Mesendoderm (in vitro differentiated cells): ENCODE measurements at regions not wholly inside any gene's neighbourhood (a gene's known extent, or its start where the extent isn't known, plus 50 kb on each side); places are given as distances from the start of the nearest gene placed in this dataset.

ENCODE experiments used
- DNase-seq: peaks from one replicate; pipeline ENCODE4 v3.0.0; 2013
- H2AK5ac ChIP-seq: 2 replicates; pipeline ENCODE4 v1.6.1; 2013; ENCODE audit warnings: low read length, inconsistent platforms
- H2BK120ac ChIP-seq: 2 replicates; pipeline ENCODE4 v1.6.1; 2013; ENCODE audit warnings: low read depth, mild to moderate bottlenecking, low read length, moderate library complexity, mixed read lengths
- H2BK15ac ChIP-seq: replicated peaks from 2 replicates; pipeline ENCODE4 v1.6.1; 2013; ENCODE audit warnings: low read depth, mild to moderate bottlenecking, moderate library complexity
- H2BK5ac ChIP-seq: 2 replicates; pipeline ENCODE4 v1.6.1; 2013; ENCODE audit warnings: low read length, inconsistent platforms
- H3K18ac ChIP-seq: 2 replicates; pipeline ENCODE4 v1.6.1; 2013; ENCODE audit warnings: mild to moderate bottlenecking, low read length, mixed read lengths
- H3K23ac ChIP-seq: one replicate; pipeline ENCODE4 v1.6.1; 2013; ENCODE audit warnings: low read length
- H3K27ac ChIP-seq: 2 replicates; pipeline ENCODE4 v1.5.1; 2013; ENCODE audit warnings: low read depth, mild to moderate bottlenecking, inconsistent platforms, low read length, moderate library complexity
- H3K27me3 ChIP-seq: 2 replicates; pipeline ENCODE4 v1.6.1; 2013; ENCODE audit warnings: low read length, control low read depth, mild to moderate bottlenecking, inconsistent platforms; ENCODE audit not compliant: insufficient read depth, poor library complexity
- H3K36me3 ChIP-seq: 2 replicates; pipeline ENCODE4 v1.6.1; 2013; ENCODE audit warnings: low read length, inconsistent platforms; ENCODE audit not compliant: control insufficient read depth, insufficient read depth
- H3K4ac ChIP-seq: one replicate; pipeline ENCODE4 v1.6.1; 2013; ENCODE audit warnings: low read depth, mild to moderate bottlenecking, low read length, moderate library complexity
- H3K4me1 ChIP-seq: 2 replicates; pipeline ENCODE4 v1.6.1; 2013; ENCODE audit warnings: low read depth, low read length, inconsistent platforms; ENCODE audit not compliant: control insufficient read depth
- H3K4me2 ChIP-seq: 2 replicates; pipeline ENCODE4 v1.6.1; 2013; ENCODE audit warnings: low read length
- H3K4me3 ChIP-seq: 2 replicates; pipeline ENCODE4 v1.5.1; 2013; ENCODE audit warnings: mild to moderate bottlenecking, low read length
- H3K56ac ChIP-seq: one replicate; pipeline ENCODE4 v1.6.1; 2013; ENCODE audit warnings: low read length
- H3K79me1 ChIP-seq: 2 replicates; pipeline ENCODE4 v1.6.1; 2013; ENCODE audit warnings: low read length, inconsistent platforms
- H3K79me2 ChIP-seq: 2 replicates; pipeline ENCODE4 v1.6.1; 2013; ENCODE audit warnings: mild to moderate bottlenecking, low read length; ENCODE audit not compliant: control insufficient read depth, insufficient read depth
- H3K9ac ChIP-seq: 2 replicates; pipeline ENCODE4 v1.6.1; 2013; ENCODE audit warnings: low read length, inconsistent platforms
- H4K5ac ChIP-seq: one replicate; pipeline ENCODE4 v1.6.1; 2013; ENCODE audit warnings: low read length
- H4K8ac ChIP-seq: one replicate; pipeline ENCODE4 v1.6.1; 2013; ENCODE audit warnings: low read depth, mild to moderate bottlenecking, control low read depth, low read length, moderate library complexity
- WGBS: extraction: QIAGEN DNeasy Blood & Tissue Kit; methylation state at CpG from one replicate; pipeline ENCODE4 v1.1.7; 2013; ENCODE audit warnings: low lambda C conversion rate, missing lambda C conversion rate; ENCODE audit not compliant: insufficient coverage; ENCODE audit errors: extremely low coverage; 5-methylcytosine and 5-hydroxymethylcytosine counted together

DNA sequence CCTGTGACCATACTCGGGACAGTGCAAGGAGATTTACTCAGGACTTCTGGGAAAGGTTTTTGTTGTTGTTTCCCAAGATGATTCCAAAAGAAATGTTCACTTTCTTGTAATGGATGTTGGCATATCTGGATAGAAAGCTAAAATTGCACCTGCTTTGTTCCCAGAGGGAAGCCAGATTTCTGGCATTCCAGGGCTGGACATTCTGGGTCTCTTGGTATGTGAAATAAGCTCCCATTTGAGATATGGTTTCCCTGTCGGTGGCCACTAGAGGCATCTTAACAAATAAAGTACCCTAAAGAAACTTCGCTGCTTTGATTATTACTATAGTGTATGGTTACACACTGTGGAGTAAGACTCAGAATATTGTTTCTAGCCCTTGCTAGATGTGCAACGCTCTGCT is 737.3 kb downstream of the BRINP1 start:
- H3K4me2 ChIP-seq: no peak overlapping the region
- no peak for DNase-seq
- no CpG with 5 or more reads among the region's 4 CpGs for WGBS

DNA sequence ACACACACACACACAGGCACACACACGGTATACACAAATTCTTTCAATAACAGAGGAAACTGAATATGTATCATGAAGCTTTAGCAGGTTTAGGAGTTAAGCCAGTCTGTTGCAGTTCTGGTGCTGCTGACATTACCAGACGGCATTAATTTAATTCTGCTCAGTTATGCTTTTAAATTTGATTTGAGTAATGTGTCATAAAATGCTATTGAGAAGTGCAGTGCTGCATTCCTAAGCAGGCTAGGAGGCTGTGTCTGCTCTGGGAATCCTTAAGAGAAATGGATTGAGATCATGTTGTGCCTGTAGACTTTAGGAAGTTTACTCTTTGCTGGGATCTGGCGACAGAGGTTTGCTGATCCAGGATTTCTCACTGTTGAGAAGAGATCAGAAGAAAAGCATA is 733.8 kb downstream of the BRINP1 start:
- no CpG with 5 or more reads among the region's 3 CpGs for WGBS
- no peak overlapping the region for H3K4me2 ChIP-seq
- no peak overlapping the region for H3K9ac ChIP-seq
- H3K79me1 ChIP-seq: no peaks in the 10 kb centered on the region
- no peak overlapping the region for H2BK15ac ChIP-seq
- H3K4me3 ChIP-seq: no peak overlapping the region
- no peak overlapping the region for H2BK5ac ChIP-seq
- H3K4me1 ChIP-seq: no peaks in the 10 kb centered on the region
- H3K79me2 ChIP-seq: no peaks in the 10 kb centered on the region
- H3K18ac ChIP-seq: no peak overlapping the region
- H4K8ac ChIP-seq: no peak overlapping the region
- no peak overlapping the region for H2AK5ac ChIP-seq
- no peak for DNase-seq
- H3K27ac ChIP-seq: no peak overlapping the region
- no peak overlapping the region for H3K23ac ChIP-seq
- H3K56ac ChIP-seq: no peak overlapping the region
- H3K4ac ChIP-seq: no peak overlapping the region
- no peak overlapping the region for H4K5ac ChIP-seq
- no peaks in the 10 kb centered on the region for H3K36me3 ChIP-seq
- no peak overlapping the region for H2BK120ac ChIP-seq
- H3K27me3 ChIP-seq: no peaks in the 10 kb centered on the region

More for the DNA sequence above, 737.3 kb downstream of the BRINP1 start:
- Histone ChIP-seq H3K9ac (no peak overlapping the region), H3K56ac (no peak overlapping the region), H3K23ac (no peak overlapping the region), H3K79me1 (no peaks in the 10 kb centered on the region), H3K79me2 (no peaks in the 10 kb centered on the region), H3K36me3 (no peaks in the 10 kb centered on the region), H3K27me3 (no peaks in the 10 kb centered on the region), H3K4ac (no peak overlapping the region), H3K4me3 (no peak overlapping the region), H2AK5ac (no peak overlapping the region), H3K4me1 (no peaks in the 10 kb centered on the region), H3K18ac (no peak overlapping the region), H2BK5ac (no peak overlapping the region), H4K5ac (no peak overlapping the region), H4K8ac (no peak overlapping the region), H2BK120ac (no peak overlapping the region), H3K27ac (no peak overlapping the region), H2BK15ac (no peak overlapping the region)

DNA sequence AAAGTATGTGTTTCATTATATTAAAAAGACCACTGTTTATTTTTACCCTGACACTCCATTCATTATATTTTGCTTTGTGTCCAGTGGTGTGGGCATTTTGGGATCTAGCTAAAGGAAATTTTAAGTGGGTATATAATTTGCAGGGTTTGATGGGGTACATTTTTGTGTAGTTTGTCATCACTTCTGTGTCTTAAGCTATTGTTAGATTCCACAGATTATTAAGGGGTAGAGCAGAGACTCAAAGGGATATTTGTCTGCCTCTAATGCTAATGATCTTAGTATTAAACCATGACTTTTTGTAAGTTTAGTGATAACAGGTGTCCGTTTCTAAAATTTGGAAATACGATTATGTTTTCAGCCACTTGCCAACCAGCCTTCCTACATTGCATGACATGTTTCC is 731.6 kb downstream of the BRINP1 start:
- WGBS: no CpG with 5 or more reads among the region's 2 CpGs
- no peak overlapping the region for H3K4me3 ChIP-seq
- no peak overlapping the region for H3K23ac ChIP-seq
- H2BK5ac ChIP-seq: no peak overlapping the region
- H3K4me2 ChIP-seq: no peak overlapping the region
- H2BK120ac ChIP-seq: no peak overlapping the region
- H3K56ac ChIP-seq: no peak overlapping the region
- H3K9ac ChIP-seq: no peak overlapping the region
- H3K27ac ChIP-seq: no peak overlapping the region
- H3K27me3 ChIP-seq: no peaks in the 10 kb centered on the region
- no peak overlapping the region for H4K5ac ChIP-seq
- no peak overlapping the region for H2BK15ac ChIP-seq
- no peaks in the 10 kb centered on the region for H3K36me3 ChIP-seq
- no peak overlapping the region for H2AK5ac ChIP-seq
- no peaks in the 10 kb centered on the region for H3K79me2 ChIP-seq
- no peak overlapping the region for H3K4ac ChIP-seq
- H3K79me1 ChIP-seq: no peaks in the 10 kb centered on the region
- H3K4me1 ChIP-seq: no peaks in the 10 kb centered on the region
- DNase-seq: no peak
- H3K18ac ChIP-seq: no peak overlapping the region
- H4K8ac ChIP-seq: no peak overlapping the region

DNA sequence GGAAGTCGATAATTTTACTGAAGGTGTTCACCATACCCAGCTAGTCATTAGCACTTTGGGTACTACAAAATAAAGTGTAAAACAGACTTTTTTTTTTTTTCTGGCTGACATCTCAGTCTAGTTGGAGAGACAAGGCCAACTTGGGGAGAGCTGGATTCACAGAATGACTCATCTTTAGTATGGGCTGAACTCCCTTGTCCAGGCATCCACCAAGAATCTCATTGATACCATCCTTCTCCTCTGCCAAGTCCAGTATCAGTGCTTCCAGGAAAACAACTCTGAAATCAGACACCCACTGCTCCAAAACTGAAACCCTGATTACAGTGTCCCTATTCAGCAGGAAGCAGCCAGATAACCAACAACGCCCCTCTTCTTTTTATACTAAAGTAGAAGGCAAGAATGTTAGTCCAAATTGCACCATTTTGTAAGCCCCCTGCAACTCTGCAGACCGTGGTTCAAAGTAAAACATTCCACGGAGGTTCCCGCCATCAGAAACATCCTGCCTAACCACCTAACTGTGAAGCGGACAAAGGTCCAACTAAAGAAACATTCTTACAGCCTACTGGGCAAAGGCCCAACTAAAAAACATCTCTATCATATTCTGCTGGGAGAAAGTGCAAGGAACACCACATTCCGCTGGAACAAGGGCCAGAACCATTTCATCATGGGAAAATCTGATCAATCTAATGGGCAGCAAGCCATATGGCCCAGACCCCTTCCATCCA is 728.2 kb downstream of the BRINP1 start:
- no peak overlapping the region for H2BK120ac ChIP-seq
- H3K79me2 ChIP-seq: no peaks in the 10 kb centered on the region
- no peak overlapping the region for H3K9ac ChIP-seq
- no peak overlapping the region for H3K4ac ChIP-seq
- H3K18ac ChIP-seq: no peak overlapping the region
- H3K79me1 ChIP-seq: no peaks in the 10 kb centered on the region
- no peak overlapping the region for H4K8ac ChIP-seq
- no CpG with 5 or more reads among the region's 7 CpGs for WGBS
- peaks cover 5% of the 10 kb centered on the region for H3K4me1 ChIP-seq
- H3K56ac ChIP-seq: no peak overlapping the region
- no peak overlapping the region for H3K27ac ChIP-seq
- no peak overlapping the region for H2BK15ac ChIP-seq
- H3K23ac ChIP-seq: no peak overlapping the region
- no peak overlapping the region for H3K4me2 ChIP-seq
- H4K5ac ChIP-seq: no peak overlapping the region
- no peaks in the 10 kb centered on the region for H3K27me3 ChIP-seq
- H3K4me3 ChIP-seq: no peak overlapping the region
- no peak overlapping the region for H2AK5ac ChIP-seq
- no peaks in the 10 kb centered on the region for H3K36me3 ChIP-seq
- H2BK5ac ChIP-seq: no peak overlapping the region
- DNase-seq: no peak

DNA sequence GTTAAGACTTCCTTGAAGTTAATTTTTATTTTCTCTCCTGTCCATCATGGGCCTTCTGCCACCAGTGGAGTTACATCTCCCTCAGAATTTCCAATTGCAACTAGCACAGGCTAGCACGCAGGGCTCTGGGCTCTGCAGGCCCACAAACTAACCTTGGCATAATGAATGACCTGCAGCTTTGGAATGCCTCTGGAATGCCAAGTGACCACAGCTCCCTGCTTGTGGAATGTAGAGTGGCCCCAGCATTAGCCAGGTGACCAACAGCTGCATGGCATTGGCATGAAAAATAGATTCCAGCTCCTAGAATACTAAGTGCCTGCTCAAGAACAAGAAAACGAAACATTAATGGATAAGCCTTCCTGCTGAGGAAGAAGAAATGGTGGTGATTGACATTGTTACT is 726.1 kb downstream of the BRINP1 start:
- peaks cover 5% of the 10 kb centered on the region for H3K4me1 ChIP-seq
- H3K4ac ChIP-seq: no peak overlapping the region
- no peaks in the 10 kb centered on the region for H3K79me2 ChIP-seq
- H3K4me2 ChIP-seq: no peak overlapping the region
- no peak overlapping the region for H2BK5ac ChIP-seq
- H4K8ac ChIP-seq: no peak overlapping the region
- no peak overlapping the region for H2BK120ac ChIP-seq
- H3K9ac ChIP-seq: no peak overlapping the region
- H3K36me3 ChIP-seq: no peaks in the 10 kb centered on the region
- DNase-seq: peak; percentile 96
- no peaks in the 10 kb centered on the region for H3K27me3 ChIP-seq
- H2AK5ac ChIP-seq: no peak overlapping the region
- H3K4me3 ChIP-seq: no peak overlapping the region
- H4K5ac ChIP-seq: no peak overlapping the region
- no peak overlapping the region for H3K18ac ChIP-seq
- H3K23ac ChIP-seq: no peak overlapping the region
- H3K27ac ChIP-seq: no peak overlapping the region
- H3K79me1 ChIP-seq: no peaks in the 10 kb centered on the region
- H2BK15ac ChIP-seq: no peak overlapping the region
- WGBS: no CpG with 5 or more reads among the region's 2 CpGs
- no peak overlapping the region for H3K56ac ChIP-seq

DNA sequence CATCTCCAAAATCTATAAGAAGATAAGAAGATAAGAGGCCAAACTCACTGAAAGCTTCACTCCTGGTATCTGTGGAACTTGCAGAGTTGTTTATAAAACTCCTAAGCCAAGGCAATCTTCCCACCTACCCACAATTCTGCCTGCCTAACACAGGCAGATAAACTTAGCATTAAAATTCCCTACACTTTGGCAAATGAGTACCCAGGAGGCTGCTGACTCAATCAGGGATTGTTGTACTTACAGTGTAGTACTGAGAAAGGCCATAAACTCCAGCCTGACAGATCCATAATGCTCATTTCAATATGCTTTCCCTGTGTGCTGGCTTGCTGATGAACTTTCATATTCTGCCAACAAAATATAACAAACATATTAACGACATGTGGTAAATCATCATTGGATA is 725.2 kb downstream of the BRINP1 start:
- Histone ChIP-seq H3K23ac (no peak overlapping the region), H3K4me3 (no peak overlapping the region), H4K8ac (no peak overlapping the region), H2BK120ac (no peak overlapping the region), H3K4ac (no peak overlapping the region), H2BK5ac (no peak overlapping the region), H3K18ac (no peak overlapping the region), H3K36me3 (no peaks in the 10 kb centered on the region), H3K27me3 (no peaks in the 10 kb centered on the region), H3K9ac (no peak overlapping the region), H4K5ac (no peak overlapping the region), H2BK15ac (no peak overlapping the region), H3K27ac (no peak overlapping the region), H3K56ac (no peak overlapping the region), H3K79me2 (no peaks in the 10 kb centered on the region), H2AK5ac (no peak overlapping the region), H3K79me1 (no peaks in the 10 kb centered on the region), H3K4me2 (no peak overlapping the region), H3K4me1 (peaks cover 5% of the 10 kb centered on the region)
- no CpG with 5 or more reads among the region's 1 CpG for whole genome bisulfite sequencing
- peak; percentile 34 for DNase-seq
